ENCODE measurements at regions not wholly inside any gene's neighbourhood (a gene's known extent, or its start where the extent isn't known, plus 50 kb on each side); places are given as distances from the start of the nearest gene placed in this dataset.
A peak's percentile ranks its signal among the peaks of the same experiment; 100 is the strongest.

DNA sequence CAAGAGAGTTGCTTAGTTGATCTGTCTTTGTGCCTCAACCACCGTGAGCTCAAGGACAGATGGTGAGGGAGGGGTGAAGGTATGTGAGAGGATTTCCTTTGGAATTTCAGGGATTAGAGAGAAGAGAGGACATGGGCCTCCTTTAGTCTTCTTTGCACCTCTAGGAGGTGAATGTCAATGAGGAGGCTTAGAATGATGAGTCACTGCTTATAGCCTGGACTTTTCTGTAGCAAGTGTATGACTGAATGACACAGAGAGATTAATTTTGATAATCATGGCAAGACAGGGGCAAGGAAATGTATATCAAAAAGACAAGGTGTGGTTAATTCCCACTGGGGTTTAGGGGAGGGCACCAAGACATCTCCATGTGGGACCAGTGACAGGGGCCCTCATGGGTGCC, 947.3 kb upstream of the TENM4 start:
- H3K4me2 ChIP-seq, result no peak overlapping the region
- H3K4me1 Mint-ChIP-seq, result peaks cover 13% of the 10 kb centered on the region
- H4K20me1 ChIP-seq (ENCODE audit: low read depth), result no peaks in the 10 kb centered on the region
- peak overlapping the region; percentile 19 for H2AFZ ChIP-seq (replicated peaks)
- H3K27ac ChIP-seq, result no peak overlapping the region
- no peaks in the 10 kb centered on the region for H3K79me2 ChIP-seq (ENCODE audit: low read depth)
- no peaks in the 10 kb centered on the region for H3F3A ChIP-seq (ENCODE audit: low read depth)
- no peaks in the 10 kb centered on the region for H3K27me3 Mint-ChIP-seq (ENCODE audit: insufficient read depth, low read depth)
- H3K27ac Mint-ChIP-seq, result no peak overlapping the region
- H3K4me1 ChIP-seq, result peaks cover 14% of the 10 kb centered on the region
- TF ChIP-seq CTCF (IDR thresholded peaks at IDR 0.05) (no peak), EZH2phosphoT487 (IDR thresholded peaks at IDR 0.05) (no peak), EZH2 (IDR thresholded peaks at IDR 0.05) (no peak)
- no peaks in the 10 kb centered on the region for H3K36me3 Mint-ChIP-seq
- H3K27me3 ChIP-seq, result no peaks in the 10 kb centered on the region
- no peak overlapping the region for H3K4me3 Mint-ChIP-seq
- H3K4me3 ChIP-seq, result no peak overlapping the region
- no peaks in the 10 kb centered on the region for H3K9me3 ChIP-seq (ENCODE audit: low read depth)
- no peaks in the 10 kb centered on the region for H3K9me3 Mint-ChIP-seq
- DNase-seq (ENCODE audit: low spot score), result peak; percentile 13
- no peak overlapping the region for H3K9ac ChIP-seq
- H3K36me3 ChIP-seq, result no peaks in the 10 kb centered on the region

DNA sequence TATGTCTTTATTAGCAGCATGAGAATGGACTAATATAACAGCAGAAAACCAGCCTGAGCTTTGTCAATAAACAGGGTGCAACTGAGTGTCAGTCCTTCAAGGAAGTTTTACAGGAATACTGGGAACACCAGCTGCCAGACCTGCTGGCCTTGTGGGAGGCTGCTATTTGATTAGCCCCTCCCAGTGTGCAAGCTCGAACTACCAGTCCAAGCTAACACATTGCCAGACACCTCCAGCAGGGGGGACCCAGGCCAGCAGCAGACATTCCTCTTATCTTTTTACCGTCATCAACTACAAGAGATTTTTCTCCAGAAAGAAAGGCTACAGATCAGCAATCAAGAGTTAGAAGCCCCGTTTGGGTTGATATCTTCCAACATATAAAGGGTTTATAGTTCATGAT, 942.8 kb upstream of the TENM4 start:
- no peaks in the 10 kb centered on the region for H3K9me3 Mint-ChIP-seq
- TF ChIP-seq EZH2phosphoT487 (IDR thresholded peaks at IDR 0.05), result no peak
- TF ChIP-seq CTCF (IDR thresholded peaks at IDR 0.05), result peak; percentile 33
- Histone ChIP-seq H3K79me2 (ENCODE audit: low read depth) (no peaks in the 10 kb centered on the region), H3K9me3 (ENCODE audit: low read depth) (no peaks in the 10 kb centered on the region), H3K27me3 (no peaks in the 10 kb centered on the region), H3K4me3 (no peak overlapping the region), H4K20me1 (ENCODE audit: low read depth) (no peaks in the 10 kb centered on the region), H2AFZ (replicated peaks) (peak overlapping the region; percentile 1), H3K4me1 (peaks cover 6% of the 10 kb centered on the region), H3K36me3 (no peaks in the 10 kb centered on the region), H3K4me2 (no peak overlapping the region), H3F3A (ENCODE audit: low read depth) (no peaks in the 10 kb centered on the region), H3K27ac (no peak overlapping the region), H3K9ac (no peak overlapping the region)
- peak; percentile 37 for DNase-seq (ENCODE audit: low spot score)
- peaks cover 10% of the 10 kb centered on the region for H3K4me1 Mint-ChIP-seq
- H3K27ac Mint-ChIP-seq, result no peak overlapping the region
- H3K27me3 Mint-ChIP-seq (ENCODE audit: insufficient read depth, low read depth), result no peaks in the 10 kb centered on the region
- H3K36me3 Mint-ChIP-seq, result no peaks in the 10 kb centered on the region
- no peak overlapping the region for H3K4me3 Mint-ChIP-seq

GRCh38 chr11:80379620-80380278, 938.9 kb upstream of the TENM4 start:
- Mint-ChIP-seq H3K36me3 (no peaks in the 10 kb centered on the region), H3K4me3 (no peak overlapping the region), H3K9me3 (no peaks in the 10 kb centered on the region), H3K27ac (no peak overlapping the region), H3K4me1 (no peaks in the 10 kb centered on the region), H3K27me3 (ENCODE audit: insufficient read depth, low read depth) (no peaks in the 10 kb centered on the region)
- H3K27me3 ChIP-seq, result no peaks in the 10 kb centered on the region
- H3K4me3 ChIP-seq, result no peak overlapping the region
- TF ChIP-seq EZH2phosphoT487 (IDR thresholded peaks at IDR 0.05) (no peak), CTCF (IDR thresholded peaks at IDR 0.05) (no peak), EZH2 (IDR thresholded peaks at IDR 0.05) (no peak)
- no peaks in the 10 kb centered on the region for H3K36me3 ChIP-seq
- no peaks in the 10 kb centered on the region for H3K9me3 ChIP-seq (ENCODE audit: low read depth)
- H3K27ac ChIP-seq, result no peak overlapping the region
- no peak overlapping the region for H3K9ac ChIP-seq
- no peak for DNase-seq (ENCODE audit: low spot score)
- no peaks in the 10 kb centered on the region for H3F3A ChIP-seq (ENCODE audit: low read depth)
- H3K79me2 ChIP-seq (ENCODE audit: low read depth), result no peaks in the 10 kb centered on the region
- no peaks in the 10 kb centered on the region for H3K4me1 ChIP-seq
- no peak overlapping the region for H3K4me2 ChIP-seq
- no peaks in the 10 kb centered on the region for H4K20me1 ChIP-seq (ENCODE audit: low read depth)
- H2AFZ ChIP-seq (replicated peaks), result no peak overlapping the region

All from neural progenitor cell (in vitro differentiated cells).